Retinal pigment epithelial cell (primary cell): ENCODE measurements at regions not wholly inside any gene's neighbourhood (a gene's known extent, or its start where the extent isn't known, plus 50 kb on each side); places are given as distances from the start of the nearest gene placed in this dataset.

Source experiments
- DNase-seq: peaks from one replicate; pipeline ENCODE4 v3.0.0-alpha.2; 2010; ENCODE audit warnings: low read depth
- H3K4me3 ChIP-seq: 2 replicates; pipeline ENCODE4 v1.5.1; 2011; ENCODE audit warnings: mild to moderate bottlenecking, low read length, control low read depth, moderate library complexity
- TF ChIP-seq, protein P1 (sequence below): conservative IDR thresholded peaks from 2 replicates; pipeline ENCODE4 v1.5.1; 2011; ENCODE audit warnings: low read depth, low read length, control low read depth, inconsistent platforms

DNA sequence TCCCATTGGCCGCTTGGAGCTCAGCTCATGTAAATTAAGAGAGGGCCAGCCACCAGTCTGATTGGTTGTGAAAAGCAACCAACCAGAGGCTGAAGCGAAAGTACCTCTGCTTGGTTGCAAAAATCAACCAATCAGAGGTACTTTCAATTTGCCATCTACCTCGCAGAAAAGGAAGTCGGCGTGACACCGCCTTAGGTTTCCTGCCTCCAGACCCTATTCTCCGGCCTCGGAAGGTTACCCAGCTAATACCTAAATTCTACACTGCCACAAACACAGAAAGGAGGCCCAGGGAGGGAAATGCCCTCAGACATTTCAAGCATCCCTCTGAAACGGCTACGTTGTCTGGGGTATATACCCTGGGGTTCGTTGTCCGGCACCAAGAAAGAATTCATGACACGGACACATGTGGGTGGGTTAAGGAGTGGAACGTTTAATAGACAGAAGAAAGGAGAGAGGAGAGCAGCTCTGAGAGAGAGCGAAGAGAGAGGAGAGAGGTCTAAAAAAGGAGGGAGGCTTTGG lies 481.3 kb downstream of the TMEM114 start:
- no peak for DNase-seq
- TF ChIP-seq, protein P1, sequence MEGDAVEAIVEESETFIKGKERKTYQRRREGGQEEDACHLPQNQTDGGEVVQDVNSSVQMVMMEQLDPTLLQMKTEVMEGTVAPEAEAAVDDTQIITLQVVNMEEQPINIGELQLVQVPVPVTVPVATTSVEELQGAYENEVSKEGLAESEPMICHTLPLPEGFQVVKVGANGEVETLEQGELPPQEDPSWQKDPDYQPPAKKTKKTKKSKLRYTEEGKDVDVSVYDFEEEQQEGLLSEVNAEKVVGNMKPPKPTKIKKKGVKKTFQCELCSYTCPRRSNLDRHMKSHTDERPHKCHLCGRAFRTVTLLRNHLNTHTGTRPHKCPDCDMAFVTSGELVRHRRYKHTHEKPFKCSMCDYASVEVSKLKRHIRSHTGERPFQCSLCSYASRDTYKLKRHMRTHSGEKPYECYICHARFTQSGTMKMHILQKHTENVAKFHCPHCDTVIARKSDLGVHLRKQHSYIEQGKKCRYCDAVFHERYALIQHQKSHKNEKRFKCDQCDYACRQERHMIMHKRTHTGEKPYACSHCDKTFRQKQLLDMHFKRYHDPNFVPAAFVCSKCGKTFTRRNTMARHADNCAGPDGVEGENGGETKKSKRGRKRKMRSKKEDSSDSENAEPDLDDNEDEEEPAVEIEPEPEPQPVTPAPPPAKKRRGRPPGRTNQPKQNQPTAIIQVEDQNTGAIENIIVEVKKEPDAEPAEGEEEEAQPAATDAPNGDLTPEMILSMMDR: no peak
- no peak overlapping the region for H3K4me3 ChIP-seq

DNA sequence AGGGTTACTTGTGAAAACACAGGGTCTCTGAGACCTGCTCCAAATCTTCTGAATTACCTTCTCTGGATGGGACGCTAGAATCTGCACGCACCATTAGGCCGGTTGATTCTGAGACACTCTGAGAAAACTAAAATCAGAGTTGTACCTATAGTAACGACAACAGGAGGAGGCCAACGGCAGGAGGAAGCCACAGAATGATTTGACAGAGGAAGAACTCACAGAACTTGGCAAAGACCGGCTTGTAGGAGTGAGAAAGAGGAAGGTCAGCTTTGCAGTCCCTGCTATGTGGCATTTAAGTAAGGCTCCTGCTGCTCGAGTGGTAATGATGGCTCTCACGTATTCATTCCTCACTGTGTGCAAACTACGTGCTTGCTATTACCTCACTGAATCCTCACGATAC lies 483.0 kb downstream of the TMEM114 start:
- TF ChIP-seq, protein P1: no peak
- DNase-seq: no peak

DNA sequence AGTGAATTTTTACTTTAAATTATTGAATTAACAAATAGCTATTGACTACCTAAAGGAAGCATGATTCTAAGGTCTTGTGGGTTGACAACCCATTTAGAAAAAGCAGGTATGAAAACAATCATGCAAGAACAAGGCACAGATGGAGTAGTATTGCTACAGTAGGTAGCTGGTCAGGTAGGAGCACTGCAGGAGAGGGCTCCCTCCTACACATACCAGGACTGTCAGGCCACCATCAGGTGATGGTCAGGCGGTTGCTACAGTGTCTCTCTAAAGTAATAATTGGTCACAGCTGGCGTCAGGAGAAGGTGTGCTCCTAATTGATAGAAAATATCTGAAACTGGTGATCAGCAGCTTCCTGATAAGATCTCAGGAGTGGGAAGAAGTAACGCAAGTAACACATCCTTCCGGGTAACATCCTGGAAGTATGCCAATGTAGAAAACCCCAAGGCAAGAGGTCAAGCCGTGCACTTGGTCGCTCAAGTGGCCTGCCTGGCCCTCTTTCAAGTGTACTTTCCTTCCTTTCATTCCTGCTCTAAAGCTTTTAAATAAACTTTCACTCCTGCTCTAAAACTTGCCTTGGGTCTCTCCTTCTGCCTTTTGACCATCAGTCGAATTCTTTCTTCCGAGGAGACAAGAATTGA lies 486.5 kb downstream of the TMEM114 start:
- no peak overlapping the region for H3K4me3 ChIP-seq
- TF ChIP-seq, protein P1: no peak
- DNase-seq: no peak

More for the DNA sequence above, 483.0 kb downstream of the TMEM114 start:
- H3K4me3 ChIP-seq: no peak overlapping the region

DNA sequence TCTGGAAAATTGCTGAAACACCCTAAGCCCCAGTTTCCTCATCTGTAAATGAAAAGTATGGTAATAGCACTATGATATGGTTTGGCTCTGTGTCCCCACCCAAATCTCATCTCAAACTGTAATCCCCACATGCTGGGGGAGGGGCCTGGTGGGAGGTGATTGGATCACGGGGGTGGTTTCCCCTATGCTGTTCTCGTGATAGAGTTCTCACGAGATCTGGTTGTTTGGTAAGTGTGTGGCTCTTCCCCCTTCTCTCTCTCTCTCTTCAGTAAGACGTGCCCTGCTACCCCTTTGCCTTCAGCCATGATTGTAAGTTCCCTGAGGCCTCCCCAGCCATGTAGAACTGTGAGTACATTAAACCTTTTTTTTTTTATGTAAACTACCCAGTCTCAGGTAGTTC lies 490.7 kb downstream of the TMEM114 start:
- H3K4me3 ChIP-seq: no peak overlapping the region
- TF ChIP-seq, protein P1: no peak
- DNase-seq: no peak

DNA sequence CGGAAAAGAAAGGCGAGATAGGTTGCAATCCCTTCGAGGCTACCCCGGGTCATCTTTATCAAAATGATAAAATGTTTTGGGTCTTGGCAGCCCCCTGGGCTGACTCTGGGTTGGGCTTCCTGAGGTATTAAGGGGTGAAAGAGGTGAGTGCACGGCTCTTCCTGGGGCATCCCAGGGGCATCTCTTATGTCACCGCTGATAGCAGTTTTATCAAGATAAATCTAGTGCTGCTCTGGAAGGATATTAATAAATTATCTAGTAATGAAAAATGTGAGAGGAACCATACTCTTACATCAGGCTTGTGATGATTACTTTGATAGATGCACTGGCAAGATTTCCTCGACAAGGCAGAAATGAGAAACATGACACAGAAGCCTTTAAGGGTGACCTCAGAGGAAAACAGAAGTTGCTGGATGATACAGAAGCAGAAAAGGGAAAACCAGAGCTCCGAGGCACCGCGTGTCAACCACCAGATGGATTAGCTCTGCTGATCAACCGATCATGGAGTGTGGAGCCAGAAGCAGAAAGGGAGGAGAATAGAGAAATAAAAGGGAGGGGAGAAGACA lies 491.3 kb downstream of the TMEM114 start:
- no peak overlapping the region for H3K4me3 ChIP-seq
- TF ChIP-seq, protein P1: no peak
- DNase-seq: no peak

DNA sequence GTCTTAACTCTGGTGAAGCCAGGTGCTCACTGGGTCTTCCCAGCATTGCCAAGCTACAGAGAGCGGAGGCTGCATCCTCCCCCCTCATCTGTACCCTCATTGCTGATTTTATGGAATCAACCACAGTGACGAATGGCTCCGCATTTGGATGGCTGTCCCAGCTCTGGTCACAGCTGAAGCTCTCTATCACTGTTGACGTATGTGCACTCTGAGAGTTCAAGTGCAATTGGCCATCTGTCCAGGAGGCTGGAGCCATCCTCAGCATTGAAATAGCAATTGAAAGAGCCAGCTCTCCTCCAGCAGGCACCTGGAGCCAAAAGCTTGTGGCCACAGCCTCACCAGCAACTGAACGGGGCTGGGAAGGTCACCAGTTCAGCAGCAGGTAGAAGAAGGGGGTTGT lies 494.1 kb downstream of the TMEM114 start:
- DNase-seq: no peak
- no peak overlapping the region for H3K4me3 ChIP-seq
- TF ChIP-seq, protein P1: no peak

DNA sequence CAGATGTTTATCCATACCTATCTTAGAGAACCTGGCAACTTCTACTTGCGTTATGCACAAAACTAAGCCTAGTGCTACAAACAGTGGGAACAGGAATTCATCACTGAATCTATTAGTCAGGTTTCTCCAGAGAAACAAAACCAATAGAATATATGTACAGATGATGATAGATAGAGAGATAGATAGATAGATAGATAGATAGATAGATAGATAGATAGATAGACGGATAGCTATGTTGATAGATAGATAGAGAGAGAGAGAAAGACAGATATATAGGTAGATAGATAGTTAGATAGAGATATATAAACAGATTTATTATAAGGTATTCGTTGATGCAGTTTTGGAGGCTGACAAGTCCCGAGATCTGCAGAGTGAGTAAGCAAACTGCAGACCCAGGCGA lies 495.6 kb downstream of the TMEM114 start:
- TF ChIP-seq, protein P1: no peak
- no peak overlapping the region for H3K4me3 ChIP-seq
- DNase-seq: no peak
